Neural cell (in vitro differentiated cells): ENCODE measurements at regions not wholly inside any gene's neighbourhood (a gene's known extent, or its start where the extent isn't known, plus 50 kb on each side); places are given as distances from the start of the nearest gene placed in this dataset.

ENCODE experiments used
- CTCF ChIP-seq: fragments of 450-650 bp; IDR thresholded peaks from 2 replicates; pipeline ENCODE4 v1.5.1; 2014; ENCODE audit warnings: antibody characterized with exemption, mild to moderate bottlenecking, moderate library complexity; ENCODE audit not compliant: poor library complexity, severe bottlenecking
- EP300 ChIP-seq: fragments of 450-650 bp; conservative IDR thresholded peaks from 2 replicates; pipeline ENCODE4 v1.6.1; 2014; ENCODE audit warnings: antibody characterized with exemption, mild to moderate bottlenecking, moderate library complexity; ENCODE audit not compliant: poor library complexity, severe bottlenecking
- EZH2 ChIP-seq: fragments of 200-600, 300-800 bp; shearing (Covaris generic), sonication (generic); IDR thresholded peaks from 2 replicates; pipeline ENCODE4 v1.6.1; 2014; ENCODE audit warnings: antibody characterized with exemption, low read length, borderline replicate concordance, mild to moderate bottlenecking; ENCODE audit not compliant: insufficient read depth, poor library complexity, severe bottlenecking
- MXI1 ChIP-seq: fragments of 450-650 bp; conservative IDR thresholded peaks from 2 replicates; pipeline ENCODE4 v1.6.1; 2014; ENCODE audit warnings: antibody characterized with exemption, mild to moderate bottlenecking; ENCODE audit not compliant: poor library complexity, severe bottlenecking
- POLR2AphosphoS5 ChIP-seq: IDR thresholded peaks from 2 replicates; pipeline ENCODE4 v1.6.1; 2012
- RAD21 ChIP-seq: fragments of 450-650 bp; conservative IDR thresholded peaks from 2 replicates; pipeline ENCODE4 v1.6.1; 2014; ENCODE audit warnings: antibody characterized with exemption, mild to moderate bottlenecking, moderate library complexity
- REST ChIP-seq: IDR thresholded peaks from 2 replicates; pipeline ENCODE4 v1.6.1; 2012; ENCODE audit warnings: borderline replicate concordance
- TAF1 ChIP-seq: IDR thresholded peaks from 2 replicates; pipeline ENCODE4 v1.6.1; 2012; ENCODE audit warnings: low read depth

GRCh38 chr6:6798448-6798860 lies 209.9 kb downstream of the LY86 start:
- TF ChIP-seq EP300 (no peak), REST (no peak), POLR2AphosphoS5 (no peak), CTCF (no peak), EZH2 (no peak), RAD21 (no peak), TAF1 (no peak), MXI1 (no peak)
